ENCODE measurements at regions not wholly inside any gene's neighbourhood (a gene's known extent, or its start where the extent isn't known, plus 50 kb on each side); places are given as distances from the start of the nearest gene placed in this dataset.

GRCh38 chr9:91117474-91117891, 244.2 kb downstream of the AUH start:
- TF ChIP-seq GATA2 (IDR thresholded peaks at IDR 0.05; ENCODE audit: low read depth, low read length) = no peak
- TF ChIP-seq GATA3 (IDR thresholded peaks at IDR 0.05; ENCODE audit: low read depth, low read length) = no peak

Data from SH-SY5Y (cell line).